ENCODE measurements at regions not wholly inside any gene's neighbourhood (a gene's known extent, or its start where the extent isn't known, plus 50 kb on each side); places are given as distances from the start of the nearest gene placed in this dataset.

GRCh38 chr19:20250121-20250520 lies 83.1 kb downstream of the ZNF486 start:
- TF ChIP-seq POLR2AphosphoS5 (IDR thresholded peaks at IDR 0.05) (no peak), CTCF (IDR thresholded peaks at IDR 0.05) (no peak), EP300 (IDR thresholded peaks at IDR 0.05) (no peak), POLR2A (IDR thresholded peaks at IDR 0.05) (no peak)
